ENCODE measurements at regions not wholly inside any gene's neighbourhood (a gene's known extent, or its start where the extent isn't known, plus 50 kb on each side); places are given as distances from the start of the nearest gene placed in this dataset.
"Not testable (repeated sequence)": the region's sequence is repeated elsewhere in the genome, so short reads cannot be mapped to it uniquely, and the experiment has no call there.

DNA sequence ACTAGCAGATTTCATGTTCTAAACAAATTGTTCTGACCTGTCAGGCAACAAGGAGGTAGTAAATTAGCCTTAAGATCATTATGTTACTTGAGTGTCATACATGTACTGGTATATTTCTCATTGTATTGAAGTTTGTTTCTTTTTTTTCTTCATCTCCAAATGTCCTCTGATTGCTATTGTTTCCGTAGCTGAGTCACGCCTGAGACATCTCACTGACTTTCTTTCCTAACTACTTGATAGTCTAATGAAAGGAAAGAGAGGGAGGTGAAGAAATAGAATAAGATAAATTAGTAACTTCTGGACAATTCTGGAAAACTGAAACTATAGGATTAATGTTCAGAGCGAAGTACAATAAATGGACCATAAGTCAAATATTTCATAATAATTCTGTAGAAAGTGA is 1049.9 kb downstream of the TSN start:
- Histone ChIP-seq H3K4me1 (ENCODE audit: control insufficient read depth in 5 of 5, insufficient read depth in 5 of 5, low read length in 5 of 5) (no peaks in the 10 kb centered on the region), H3K4me3 (no peak overlapping the region), H3K27me3 (ENCODE audit: control insufficient read depth in 3 of 3, insufficient read depth in 3 of 3, low read length in 2 of 3) (no peaks in the 10 kb centered on the region), H3K9ac (ENCODE audit: insufficient read depth in 1 of 2, low read length in 2 of 2) (no peak overlapping the region), H3K9me3 (ENCODE audit: control insufficient read depth in 4 of 4, insufficient read depth in 3 of 4, low read length in 3 of 4) (peaks cover 0 to 5% (median 1%) of the 10 kb centered on the region in 4 donors), H3K27ac (ENCODE audit: low read depth in 1 of 2, low read length in 1 of 2) (no peak overlapping the region), H3K36me3 (ENCODE audit: control insufficient read depth in 4 of 4, insufficient read depth in 4 of 4, low read length in 4 of 4) (no peaks in the 10 kb centered on the region)
- TF ChIP-seq, protein P1, sequence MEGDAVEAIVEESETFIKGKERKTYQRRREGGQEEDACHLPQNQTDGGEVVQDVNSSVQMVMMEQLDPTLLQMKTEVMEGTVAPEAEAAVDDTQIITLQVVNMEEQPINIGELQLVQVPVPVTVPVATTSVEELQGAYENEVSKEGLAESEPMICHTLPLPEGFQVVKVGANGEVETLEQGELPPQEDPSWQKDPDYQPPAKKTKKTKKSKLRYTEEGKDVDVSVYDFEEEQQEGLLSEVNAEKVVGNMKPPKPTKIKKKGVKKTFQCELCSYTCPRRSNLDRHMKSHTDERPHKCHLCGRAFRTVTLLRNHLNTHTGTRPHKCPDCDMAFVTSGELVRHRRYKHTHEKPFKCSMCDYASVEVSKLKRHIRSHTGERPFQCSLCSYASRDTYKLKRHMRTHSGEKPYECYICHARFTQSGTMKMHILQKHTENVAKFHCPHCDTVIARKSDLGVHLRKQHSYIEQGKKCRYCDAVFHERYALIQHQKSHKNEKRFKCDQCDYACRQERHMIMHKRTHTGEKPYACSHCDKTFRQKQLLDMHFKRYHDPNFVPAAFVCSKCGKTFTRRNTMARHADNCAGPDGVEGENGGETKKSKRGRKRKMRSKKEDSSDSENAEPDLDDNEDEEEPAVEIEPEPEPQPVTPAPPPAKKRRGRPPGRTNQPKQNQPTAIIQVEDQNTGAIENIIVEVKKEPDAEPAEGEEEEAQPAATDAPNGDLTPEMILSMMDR (IDR thresholded peaks at IDR 0.05; ENCODE audit: control extremely low read depth, extremely low read depth): no peak
- ATAC-seq (ENCODE audit: insufficient read depth, low FRiP score) (no peak), DNase-seq (no peak)
- 93 to 95% methylated on average over 3 of the region's 3 CpGs for WGBS, 2 donors

DNA sequence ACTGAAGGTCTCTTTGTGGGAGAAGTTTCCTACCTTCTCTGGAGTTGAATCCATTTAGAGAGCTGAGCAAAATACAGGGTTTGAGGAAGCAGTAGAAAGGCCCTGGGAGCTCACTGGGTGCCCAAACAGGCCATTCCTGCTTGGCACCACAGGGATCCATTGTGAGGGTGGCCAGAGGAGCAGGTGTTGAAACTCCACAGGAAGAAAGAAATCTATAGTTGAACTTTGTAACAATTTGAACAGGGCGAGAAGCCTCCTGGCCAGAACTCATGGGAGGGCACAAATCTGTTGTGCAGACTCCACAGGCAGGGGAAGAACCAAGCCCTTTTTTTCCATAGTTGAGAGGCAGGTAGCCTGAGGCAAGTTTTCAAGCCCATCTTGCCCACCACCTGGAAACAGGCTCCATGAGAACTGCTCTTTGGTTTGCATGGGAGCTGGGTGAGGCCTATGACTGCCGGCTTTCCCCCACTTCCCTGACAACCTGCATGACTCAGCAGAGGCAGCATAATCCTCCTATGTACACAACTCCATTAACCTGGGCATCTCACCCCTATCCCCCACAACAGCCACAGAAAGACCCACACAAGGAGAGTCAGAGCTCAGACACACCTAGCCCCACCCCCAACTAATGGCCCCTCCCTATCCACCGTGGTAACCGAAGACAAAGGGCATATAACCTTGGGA is 1053.0 kb downstream of the TSN start:
- H3K4me1 ChIP-seq (ENCODE audit: control insufficient read depth in 5 of 5, insufficient read depth in 5 of 5, low read length in 5 of 5): no peaks in the 10 kb centered on the region

DNA sequence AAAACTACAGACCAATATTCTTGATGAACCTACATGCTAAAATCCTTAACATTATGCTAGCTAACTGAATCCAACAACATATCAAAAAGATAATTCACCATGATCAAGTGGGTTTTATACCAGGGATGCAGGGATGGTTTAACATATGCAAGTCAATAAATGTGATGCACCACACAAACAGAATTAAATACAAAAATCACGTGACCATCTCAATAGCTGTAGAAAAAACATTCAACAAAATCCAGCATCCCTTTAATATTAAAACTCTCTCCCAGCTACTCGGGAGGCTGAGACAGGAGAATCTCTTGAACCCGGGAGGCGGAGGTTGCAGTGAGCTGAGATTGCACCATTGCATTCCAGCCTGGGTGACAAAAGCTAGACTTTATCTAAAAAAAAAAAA is 1056.8 kb downstream of the TSN start:
- not testable (repeated sequence) for H3K9ac ChIP-seq (ENCODE audit: insufficient read depth in 1 of 2, low read length in 2 of 2); H3K4me1 ChIP-seq (ENCODE audit: control insufficient read depth in 5 of 5, insufficient read depth in 5 of 5, low read length in 5 of 5); DNase-seq; H3K27ac ChIP-seq (ENCODE audit: low read depth in 1 of 2, low read length in 1 of 2); H3K36me3 ChIP-seq (ENCODE audit: control insufficient read depth in 4 of 4, insufficient read depth in 4 of 4, low read length in 4 of 4); H3K9me3 ChIP-seq (ENCODE audit: control insufficient read depth in 4 of 4, insufficient read depth in 3 of 4, low read length in 3 of 4); ATAC-seq (ENCODE audit: insufficient read depth, low FRiP score); H3K4me3 ChIP-seq; H3K27me3 ChIP-seq (ENCODE audit: control insufficient read depth in 3 of 3, insufficient read depth in 3 of 3, low read length in 2 of 3)
- WGBS, 2 donors: 68 to 87% methylated on average over 4 of the region's 4 CpGs

More for the DNA sequence above, 1053.0 kb downstream of the TSN start:
- no peaks in the 10 kb centered on the region for H3K36me3 ChIP-seq (ENCODE audit: control insufficient read depth in 4 of 4, insufficient read depth in 4 of 4, low read length in 4 of 4)
- TF ChIP-seq, protein P1 (IDR thresholded peaks at IDR 0.05; ENCODE audit: control extremely low read depth, extremely low read depth): no peak
- H3K27me3 ChIP-seq (ENCODE audit: control insufficient read depth in 3 of 3, insufficient read depth in 3 of 3, low read length in 2 of 3): no peaks in the 10 kb centered on the region
- H3K27ac ChIP-seq (ENCODE audit: low read depth in 1 of 2, low read length in 1 of 2): no peak overlapping the region
- H3K9ac ChIP-seq (ENCODE audit: insufficient read depth in 1 of 2, low read length in 2 of 2): no peak overlapping the region
- no peak for DNase-seq
- WGBS, 2 donors: 88 to 92% methylated on average over 4 of the region's 4 CpGs
- ATAC-seq (ENCODE audit: insufficient read depth, low FRiP score): no peak
- no peak overlapping the region for H3K4me3 ChIP-seq
- H3K9me3 ChIP-seq (ENCODE audit: control insufficient read depth in 4 of 4, insufficient read depth in 3 of 4, low read length in 3 of 4): peaks cover 0 to 5% (median 1%) of the 10 kb centered on the region in 4 donors

DNA sequence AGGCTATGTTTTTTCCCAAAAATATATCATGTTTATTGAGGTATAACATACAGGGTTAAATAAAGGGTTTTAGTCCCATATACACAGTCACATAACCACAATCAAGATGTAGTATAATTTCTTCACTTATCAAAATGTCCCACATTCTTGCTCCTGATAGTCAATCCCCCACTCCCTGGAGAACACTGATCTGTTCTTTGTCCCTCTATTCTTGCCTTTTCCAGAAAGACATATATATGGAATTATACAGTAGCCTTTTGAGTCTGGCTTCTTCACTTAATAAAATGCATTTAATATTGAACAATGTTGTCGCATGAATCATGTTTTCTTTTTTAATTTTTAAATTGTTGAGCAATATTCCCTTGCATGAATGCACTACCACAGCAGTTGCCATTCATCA is 1059.7 kb downstream of the TSN start:
- ATAC-seq (ENCODE audit: insufficient read depth, low FRiP score) (no peak), DNase-seq (no peak)
- TF ChIP-seq, protein P1 (IDR thresholded peaks at IDR 0.05; ENCODE audit: control extremely low read depth, extremely low read depth): no peak
- Histone ChIP-seq H3K27ac (ENCODE audit: low read depth in 1 of 2, low read length in 1 of 2) (no peak overlapping the region), H3K36me3 (ENCODE audit: control insufficient read depth in 4 of 4, insufficient read depth in 4 of 4, low read length in 4 of 4) (no peaks in the 10 kb centered on the region), H3K4me1 (ENCODE audit: control insufficient read depth in 5 of 5, insufficient read depth in 5 of 5, low read length in 5 of 5) (peaks cover 0 to 10% (median 0%) of the 10 kb centered on the region in 5 donors), H3K9ac (ENCODE audit: insufficient read depth in 1 of 2, low read length in 2 of 2) (no peak overlapping the region), H3K9me3 (ENCODE audit: control insufficient read depth in 4 of 4, insufficient read depth in 3 of 4, low read length in 3 of 4) (no peaks in the 10 kb centered on the region), H3K4me3 (no peak overlapping the region), H3K27me3 (ENCODE audit: control insufficient read depth in 3 of 3, insufficient read depth in 3 of 3, low read length in 2 of 3) (no peaks in the 10 kb centered on the region)
- WGBS, 2 donors: 89 to 92% methylated on average over 1 of the region's 1 CpG
